HuH-7 (cell line): ENCODE measurements at regions not wholly inside any gene's neighbourhood (a gene's known extent, or its start where the extent isn't known, plus 50 kb on each side); places are given as distances from the start of the nearest gene placed in this dataset.

Experiments used
- DNase-seq: peaks from one replicate; pipeline ENCODE4 v3.0.0; 2011; ENCODE audit warnings: low spot score

DNA sequence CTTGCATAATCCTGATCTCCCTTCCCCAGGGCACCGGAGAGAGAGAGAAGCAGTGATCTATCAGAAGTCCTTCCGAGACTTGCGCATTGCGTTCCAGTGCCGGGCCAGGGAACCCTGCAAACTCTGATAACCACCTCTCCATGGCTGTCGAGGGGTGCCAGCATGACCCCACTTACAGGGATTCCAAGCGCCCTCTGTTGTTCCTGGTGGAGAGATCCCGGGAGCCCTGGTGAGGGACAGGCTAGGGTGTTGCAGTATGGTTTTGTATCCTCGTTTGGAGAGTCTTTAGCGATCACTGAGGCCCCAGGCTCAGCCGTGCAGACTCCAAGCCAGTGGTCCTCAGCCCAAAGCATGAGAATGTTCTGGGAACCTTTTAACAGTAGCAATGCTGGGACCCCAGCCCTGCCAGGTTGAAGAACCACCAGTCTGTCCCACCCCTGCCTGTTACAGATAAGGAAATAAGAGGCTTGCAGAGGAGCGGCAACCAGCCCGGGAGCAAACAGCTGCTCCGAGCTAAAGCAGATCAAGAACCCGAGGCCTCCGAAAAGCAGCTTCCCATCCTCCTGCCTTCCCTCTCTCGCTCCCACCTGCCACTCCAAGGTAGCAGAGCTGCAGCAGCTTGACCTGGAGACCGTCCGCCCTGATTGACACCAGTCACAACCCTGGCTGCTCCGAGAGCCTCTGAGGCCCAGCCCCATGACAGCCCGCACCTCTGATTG lies 150.3 kb upstream of the RPL38 start:
- no peak for DNase-seq

DNA sequence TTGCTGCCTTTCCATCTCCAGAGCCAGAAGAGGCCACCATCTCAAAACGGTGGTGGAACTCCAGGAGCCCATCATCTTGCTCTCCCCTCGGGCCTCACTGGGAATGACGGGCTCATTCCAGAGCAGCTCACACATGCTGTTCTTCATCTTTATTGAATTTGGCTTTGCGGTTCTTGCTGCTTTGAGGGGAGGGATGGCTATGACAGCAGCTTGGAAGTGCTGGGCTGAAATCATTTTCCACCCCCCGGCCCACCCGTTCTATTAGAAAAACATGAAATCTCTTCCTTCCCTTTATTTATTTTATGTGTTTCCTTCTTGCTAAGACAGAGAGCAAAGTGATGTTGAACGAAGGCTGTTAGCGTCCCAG lies 149.8 kb upstream of the RPL38 start:
- DNase-seq = no peak

DNA sequence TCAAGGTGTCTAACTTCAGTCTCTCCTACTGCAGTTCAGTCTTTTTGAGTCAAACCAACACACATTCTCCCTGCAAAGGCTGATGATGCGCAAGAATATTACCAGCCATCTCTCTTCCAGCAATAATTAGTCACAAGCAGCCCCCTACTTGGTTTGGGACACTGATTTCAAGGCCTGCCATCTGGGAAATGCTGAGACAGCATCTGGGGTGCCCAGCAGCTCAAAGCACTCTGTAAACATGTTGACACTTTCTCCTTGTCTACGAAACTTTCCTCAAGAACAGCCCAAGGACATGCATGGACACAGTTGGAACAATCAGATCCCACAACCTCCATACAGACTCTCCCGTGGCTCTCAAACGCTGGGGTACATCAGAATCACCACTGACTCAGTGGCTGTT lies 149.2 kb upstream of the RPL38 start:
- DNase-seq = no peak

DNA sequence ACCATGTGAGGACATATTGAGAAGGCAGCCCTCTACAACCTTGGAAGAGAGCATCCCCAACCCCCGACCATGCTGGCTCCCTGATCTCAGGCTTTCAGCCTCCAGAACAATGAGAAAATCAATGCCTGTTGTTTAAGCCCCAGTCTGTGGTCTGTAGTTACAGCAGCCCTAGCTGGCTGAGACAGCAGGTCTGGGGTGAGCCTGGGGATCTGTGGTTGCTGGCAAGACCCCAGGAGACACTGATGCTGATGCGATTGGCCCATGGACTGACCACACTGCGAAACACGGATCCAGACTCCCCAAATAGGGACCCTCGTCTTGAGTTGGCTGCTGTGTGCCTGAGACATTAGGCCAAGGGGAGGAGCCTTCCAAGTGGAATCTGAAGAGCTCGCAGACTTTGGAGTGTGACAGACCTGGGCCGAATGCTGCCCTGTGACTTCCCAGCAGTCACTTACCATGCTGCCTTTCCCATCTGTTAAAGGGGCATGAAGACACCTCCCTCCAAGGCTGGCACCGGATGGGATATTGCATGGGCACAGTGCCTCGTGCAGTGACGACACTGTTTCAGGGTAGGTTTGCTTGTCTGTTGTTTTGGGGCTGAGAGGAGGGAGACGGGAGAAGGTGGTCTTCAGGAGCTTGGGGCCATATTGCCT lies 147.8 kb upstream of the RPL38 start:
- DNase-seq = no peak

DNA sequence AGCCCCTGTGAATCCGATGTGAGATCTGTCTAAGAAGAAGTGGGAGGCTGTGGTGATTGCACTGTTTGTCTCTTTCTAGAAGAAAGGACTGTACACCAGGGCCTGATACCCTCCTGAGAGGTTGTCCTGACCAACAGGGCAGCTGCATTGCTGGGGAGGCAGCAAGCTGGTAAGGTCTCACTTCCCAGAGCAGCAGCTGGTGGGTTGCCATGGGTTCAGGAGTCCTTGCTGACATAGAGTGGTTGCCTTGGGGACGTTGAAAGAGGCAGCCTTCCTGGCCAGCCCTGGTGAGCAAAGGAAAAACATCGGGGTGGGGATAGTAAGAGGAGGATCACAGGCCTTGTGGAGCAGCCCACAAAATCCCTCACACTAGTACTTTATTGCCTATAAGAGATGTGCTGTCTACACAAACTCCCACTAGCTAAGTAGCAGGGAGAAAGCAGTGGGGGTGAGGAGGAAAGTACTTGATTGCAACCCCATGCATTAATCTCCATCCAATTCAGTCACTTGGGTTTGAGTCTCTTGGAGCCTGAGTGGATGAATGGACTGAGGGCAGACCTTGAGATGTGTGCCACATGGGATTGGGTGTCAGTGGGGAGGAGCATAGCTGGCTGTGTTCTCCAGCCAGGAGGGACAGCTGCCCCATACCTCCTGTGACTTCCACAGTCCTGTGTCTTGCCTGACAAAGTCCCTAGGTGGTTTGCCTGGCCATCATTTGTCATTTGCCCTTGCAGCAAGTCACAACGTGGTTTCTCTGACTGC lies 143.8 kb upstream of the RPL38 start:
- DNase-seq = no peak

- no peak for DNase-seq
These were observed 141.7 kb upstream of the RPL38 start for GRCh38 chr17:74061758-74062157.

DNA sequence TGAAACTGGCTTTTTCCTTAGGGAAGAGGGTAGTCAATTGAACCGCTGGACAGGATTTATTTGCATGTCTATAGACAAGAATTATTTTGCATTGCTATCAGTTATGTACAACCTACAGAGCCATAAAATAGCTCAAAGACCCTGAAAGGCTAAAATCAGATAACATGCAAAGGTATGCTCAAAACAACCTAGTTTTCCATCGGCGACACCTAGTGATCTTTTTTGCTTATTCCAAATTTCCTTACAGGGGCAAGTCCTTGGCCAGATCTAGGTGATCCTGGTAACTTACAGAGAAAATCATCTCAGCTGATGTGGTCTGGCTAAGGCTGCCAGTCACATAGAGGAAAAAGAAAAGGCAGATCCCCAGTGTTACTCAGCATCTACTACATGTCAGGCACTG lies 141.2 kb upstream of the RPL38 start:
- no peak for DNase-seq

GRCh38 chr17:74063439-74063838 lies 140.0 kb upstream of the RPL38 start:
- DNase-seq = no peak

GRCh38 chr17:74070374-74070773 lies 133.1 kb upstream of the RPL38 start:
- no peak for DNase-seq

GRCh38 chr17:74070998-74071679 lies 132.3 kb upstream of the RPL38 start:
- no peak for DNase-seq

- DNase-seq = no peak
These were observed 131.1 kb upstream of the RPL38 start for GRCh38 chr17:74072340-74072739.

GRCh38 chr17:74076446-74076845 lies 127.0 kb upstream of the RPL38 start:
- no peak for DNase-seq

GRCh38 chr17:74077231-74077630 lies 126.2 kb upstream of the RPL38 start:
- no peak for DNase-seq

GRCh38 chr17:74078363-74078941 lies 125.0 kb upstream of the RPL38 start:
- DNase-seq = no peak

- DNase-seq = no peak
These were observed 123.8 kb upstream of the RPL38 start for GRCh38 chr17:74079537-74080300.

- no peak for DNase-seq
These were observed 122.6 kb upstream of the RPL38 start for GRCh38 chr17:74080656-74081582.

DNA sequence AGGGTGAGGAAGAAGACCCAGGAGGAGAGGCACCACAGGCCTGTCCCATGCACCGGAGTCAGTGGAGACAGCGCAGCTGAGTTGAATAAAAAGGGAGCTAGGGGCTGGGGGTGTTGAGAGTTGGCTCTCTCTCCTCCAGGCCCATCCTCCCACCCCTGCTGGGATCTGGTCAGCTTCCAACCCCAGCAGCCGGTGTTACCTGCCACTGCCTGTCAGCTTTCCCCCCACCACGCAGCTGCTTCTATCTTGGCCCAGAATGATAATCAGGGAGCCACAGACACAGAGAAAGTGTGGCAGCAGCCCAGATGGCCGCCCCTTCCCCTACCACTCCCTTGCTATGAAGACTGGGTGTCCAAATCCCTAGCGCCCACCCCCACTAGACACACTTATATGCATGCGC lies 120.6 kb upstream of the RPL38 start:
- no peak for DNase-seq

DNA sequence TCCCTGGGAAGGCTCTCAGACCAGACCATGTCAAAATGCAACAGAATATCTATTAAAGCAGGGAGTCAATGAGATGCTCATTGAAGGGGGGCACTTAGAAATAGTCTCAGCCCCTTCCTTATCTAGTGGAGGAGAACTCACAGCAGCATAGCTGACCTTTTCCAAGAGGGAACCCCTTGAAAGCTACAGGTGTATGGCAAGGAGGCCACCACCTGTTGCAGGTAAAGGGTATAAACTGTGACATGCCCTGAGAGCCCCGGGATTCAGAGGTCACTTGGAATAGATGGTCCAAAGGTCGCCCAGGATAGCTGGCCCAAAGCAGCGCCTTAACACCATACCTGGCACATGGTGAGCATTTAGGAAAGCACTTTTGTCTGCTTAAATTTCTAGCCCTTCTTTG lies 120.2 kb upstream of the RPL38 start:
- DNase-seq = no peak

DNA sequence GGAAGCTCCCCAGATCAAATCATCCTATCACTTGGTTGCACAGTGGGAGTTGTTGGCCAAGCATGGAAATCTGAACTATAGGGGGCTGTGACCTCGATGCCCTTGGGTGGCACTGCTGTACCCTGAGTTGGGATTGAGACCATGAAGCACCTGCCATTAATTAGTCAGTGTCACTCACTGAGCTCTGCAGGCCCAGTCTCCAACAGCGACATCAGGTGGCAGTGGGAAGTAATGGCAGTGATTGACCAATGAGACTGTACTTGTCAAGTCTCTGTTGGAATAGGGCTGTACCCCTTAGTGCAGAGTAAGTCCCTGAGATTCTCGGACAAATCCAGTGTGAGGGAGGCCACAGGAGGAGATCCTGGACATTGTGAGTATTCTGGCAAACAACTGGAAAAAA lies 118.0 kb upstream of the RPL38 start:
- DNase-seq = no peak

GRCh38 chr17:74087002-74087585 lies 116.4 kb upstream of the RPL38 start:
- DNase-seq = no peak
